NCI-H460 (cell line): ENCODE measurements at regions not wholly inside any gene's neighbourhood (a gene's known extent, or its start where the extent isn't known, plus 50 kb on each side); places are given as distances from the start of the nearest gene placed in this dataset.
"Not testable (repeated sequence)": the region's sequence is repeated elsewhere in the genome, so short reads cannot be mapped to it uniquely, and the experiment has no call there.

Experiments used
- DNase-seq: peaks from one replicate; pipeline ENCODE4 v3.0.0-alpha.2; 2016; ENCODE audit warnings: low read depth; ENCODE audit errors: extremely low read depth

GRCh38 chr18:47373465-47373864, 122.0 kb upstream of the SKOR2 start:
- no peak for DNase-seq

- no peak for DNase-seq
These were observed 118.6 kb upstream of the SKOR2 start for GRCh38 chr18:47370052-47370451.

DNA sequence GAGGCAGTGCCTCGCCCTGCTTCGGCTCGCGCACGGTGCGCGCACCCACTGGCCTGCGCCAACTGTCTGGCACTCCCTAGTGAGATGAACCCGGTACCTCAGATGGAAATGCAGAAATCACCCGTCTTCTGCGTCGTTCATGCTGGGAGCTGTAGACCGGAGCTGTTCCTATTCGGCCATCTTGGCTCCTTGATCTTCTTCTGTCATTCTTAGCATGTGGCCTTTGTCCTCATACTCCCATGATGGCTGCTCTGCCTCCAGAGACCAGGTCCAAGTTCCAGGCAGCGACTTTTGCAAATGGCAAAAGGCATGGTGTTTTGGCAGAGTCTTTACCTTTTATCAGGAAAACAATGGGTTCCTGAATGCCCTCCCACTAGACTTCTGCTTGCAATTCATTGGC, 102.6 kb upstream of the SKOR2 start:
- DNase-seq: not testable (repeated sequence)

DNA sequence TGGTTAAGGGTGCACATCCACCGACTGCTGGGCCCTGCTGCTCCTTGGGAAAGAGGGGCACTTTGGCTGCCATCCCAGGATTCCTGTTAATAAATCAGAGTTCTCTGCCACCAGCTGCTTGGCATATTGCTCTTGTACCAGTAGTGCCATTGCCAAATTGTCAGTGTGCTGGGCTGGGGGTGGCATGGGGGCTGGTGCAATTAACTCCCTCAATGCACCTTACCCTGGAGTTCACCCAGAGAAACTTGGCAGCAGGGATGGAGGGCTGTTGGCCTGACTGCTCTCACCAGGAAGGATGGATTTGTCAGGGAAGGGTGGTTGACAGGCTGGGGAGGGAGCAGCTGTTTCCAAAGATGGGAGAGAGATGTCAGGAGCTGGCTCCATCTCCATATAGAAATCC, 94.6 kb upstream of the SKOR2 start:
- DNase-seq: no peak

DNA sequence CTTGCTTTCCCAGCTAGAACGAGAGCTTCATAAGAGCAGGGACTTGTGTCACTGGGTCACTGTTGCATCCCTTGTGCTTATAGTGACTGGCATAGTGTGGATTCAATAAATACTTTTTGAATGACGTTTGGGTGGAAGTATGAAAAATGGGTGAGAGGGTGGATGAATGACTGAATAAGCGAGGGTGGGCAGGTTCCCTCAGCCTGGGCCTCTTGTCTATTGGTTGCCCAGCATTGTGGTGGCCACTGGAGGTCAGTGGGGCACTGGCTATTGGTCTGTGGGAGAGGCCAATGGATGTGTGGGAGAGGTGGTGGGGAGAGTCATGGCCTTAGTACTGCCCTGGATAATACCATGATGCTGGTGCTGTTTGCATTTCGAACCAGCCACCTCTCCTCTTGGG, 93.8 kb upstream of the SKOR2 start:
- DNase-seq: no peak

- no peak for DNase-seq
These were observed 91.8 kb upstream of the SKOR2 start for GRCh38 chr18:47343291-47343690.

GRCh38 chr18:47342566-47342965, 91.1 kb upstream of the SKOR2 start:
- DNase-seq: no peak

GRCh38 chr18:47341678-47342077, 90.2 kb upstream of the SKOR2 start:
- no peak for DNase-seq

DNA sequence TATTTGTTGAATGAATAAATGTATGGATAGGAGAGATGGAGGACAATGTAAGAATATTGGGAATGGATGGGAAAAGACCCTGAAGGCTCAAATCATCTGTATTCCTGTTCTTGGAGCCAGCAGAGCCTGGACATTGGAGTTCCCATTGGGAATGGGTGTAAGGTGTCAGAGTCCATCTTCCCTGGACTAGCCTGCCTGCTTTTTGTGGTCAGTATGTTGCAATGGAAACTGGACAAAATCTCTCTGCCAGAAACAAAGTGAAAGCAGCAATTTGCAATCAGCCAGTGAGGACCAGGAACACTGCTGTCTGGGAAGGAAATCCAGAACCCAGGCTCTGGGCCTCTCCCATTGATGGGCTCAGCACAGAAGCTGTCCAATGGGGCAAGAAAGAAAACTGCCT, 83.5 kb upstream of the SKOR2 start:
- DNase-seq: no peak

- no peak for DNase-seq
These were observed 82.6 kb upstream of the SKOR2 start for GRCh38 chr18:47333926-47334635.

- no peak for DNase-seq
These were observed 80.2 kb upstream of the SKOR2 start for GRCh38 chr18:47331641-47332040.

GRCh38 chr18:47331026-47331425, 79.6 kb upstream of the SKOR2 start:
- DNase-seq: no peak

GRCh38 chr18:47323158-47323557, 71.7 kb upstream of the SKOR2 start:
- no peak for DNase-seq

DNA sequence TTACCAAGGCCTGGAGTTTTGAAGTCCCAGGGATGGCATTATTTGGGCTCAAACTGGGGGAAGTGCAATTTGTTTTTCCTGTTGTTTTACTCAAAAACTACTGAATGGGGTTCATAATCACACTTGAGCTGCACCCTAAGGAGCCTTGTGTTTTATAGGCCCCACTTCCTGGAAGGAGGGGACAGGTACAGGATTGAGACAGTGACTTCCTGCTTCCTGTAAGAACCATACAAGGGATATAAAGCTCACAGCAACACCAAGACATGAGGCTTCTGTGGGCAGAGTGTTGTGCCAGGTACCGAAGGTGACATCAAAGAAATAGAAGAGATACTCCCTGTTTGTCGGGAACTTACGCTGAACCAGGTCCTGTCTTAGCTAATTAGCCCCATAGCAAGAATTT, 70.4 kb upstream of the SKOR2 start:
- DNase-seq: no peak

GRCh38 chr18:47317824-47318508, 66.5 kb upstream of the SKOR2 start:
- no peak for DNase-seq

DNA sequence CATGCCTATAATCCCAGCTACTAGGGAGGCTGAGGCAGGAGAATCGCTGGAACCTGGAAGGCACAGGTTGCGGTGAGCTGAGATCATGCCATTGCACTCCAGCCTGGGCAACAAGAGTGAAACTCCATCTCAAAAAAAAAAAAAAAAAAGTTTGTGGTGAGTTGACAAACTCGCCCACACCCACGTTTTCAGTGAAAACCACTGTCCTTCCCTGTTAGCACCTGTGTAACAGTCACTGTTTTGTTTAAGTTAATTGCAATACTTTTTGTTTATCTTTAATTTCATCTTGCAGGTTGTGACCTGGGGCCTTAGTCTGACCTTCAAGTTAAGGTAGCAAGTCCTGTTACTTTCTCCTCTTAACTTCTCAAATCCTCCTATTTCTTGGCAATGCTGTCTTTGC, 65.5 kb upstream of the SKOR2 start:
- no peak for DNase-seq

- no peak for DNase-seq
These were observed 62.4 kb upstream of the SKOR2 start for GRCh38 chr18:47313901-47314300.

- DNase-seq: no peak
These were observed 60.1 kb upstream of the SKOR2 start for GRCh38 chr18:47311585-47311984.
